HepG2 (cell line): ENCODE measurements at regions not wholly inside any gene's neighbourhood (a gene's known extent, or its start where the extent isn't known, plus 50 kb on each side); places are given as distances from the start of the nearest gene placed in this dataset.

Source experiments
- ADNP ChIP-seq: sonication (generic); formaldehyde crosslinking; IDR thresholded peaks from 2 replicates; pipeline ENCODE4 v1.4.0; 2020; ENCODE audit warnings: missing genetic modification reagents
- HIVEP1 ChIP-seq: sonication (generic); formaldehyde crosslinking; IDR thresholded peaks from 2 replicates; pipeline ENCODE4 v1.4.0; 2020; ENCODE audit warnings: mild to moderate bottlenecking, missing genetic modification reagents
- HNRNPL ChIP-seq: fragments of 200-400 bp; formaldehyde crosslinking; IDR thresholded peaks from 2 replicates; pipeline ENCODE4 v1.6.1; 2017; ENCODE audit warnings: mild to moderate bottlenecking, low read depth, low read length
- KAT7 ChIP-seq: IDR thresholded peaks from 2 replicates; pipeline ENCODE4 v1.6.1; 2018; ENCODE audit warnings: borderline replicate concordance, missing compliant biosample characterization
- KDM6A ChIP-seq: IDR thresholded peaks from 2 replicates; pipeline ENCODE4 v1.6.1; 2016; ENCODE audit warnings: low read depth
- NR2F6 ChIP-seq, 2 experiments: IDR thresholded peaks; 2 replicates each; pipeline ENCODE4 v1.6.1; 2016; ENCODE audit warnings: antibody characterized with exemption in 1 of 2, mild to moderate bottlenecking in 1 of 2
- SALL1 ChIP-seq: sonication (generic); formaldehyde crosslinking; IDR thresholded peaks from 2 replicates; pipeline ENCODE4 v1.8.0; 2022; ENCODE audit warnings: mild to moderate bottlenecking, missing genetic modification reagents
- THAP11 ChIP-seq: IDR thresholded peaks from 2 replicates; pipeline ENCODE4 v1.6.1; 2016; ENCODE audit warnings: missing biosample characterization, missing genetic modification reagents
- ZBTB38 ChIP-seq: sonication (generic); formaldehyde crosslinking; IDR thresholded peaks from 2 replicates; pipeline ENCODE4 v1.5.1; 2020; ENCODE audit warnings: mild to moderate bottlenecking, missing genetic modification reagents
- ZFY ChIP-seq: sonication (generic); formaldehyde crosslinking; IDR thresholded peaks from 2 replicates; pipeline ENCODE4 v1.4.0; 2020; ENCODE audit warnings: missing genetic modification reagents
- ZMAT3 ChIP-seq: sonication (generic); formaldehyde crosslinking; conservative IDR thresholded peaks from 2 replicates; pipeline ENCODE4 v1.7.0; 2021; ENCODE audit warnings: missing genetic modification reagents
- ZNF205 ChIP-seq: IDR thresholded peaks from 2 replicates; pipeline ENCODE4 v1.6.1; 2018; ENCODE audit warnings: missing biosample characterization, missing genetic modification reagents
- ZNF451 ChIP-seq: sonication (generic); formaldehyde crosslinking; IDR thresholded peaks from 2 replicates; pipeline ENCODE4 v1.5.0; 2020; ENCODE audit warnings: mild to moderate bottlenecking, missing genetic modification reagents
- ZNF572 ChIP-seq: sonication (generic); formaldehyde crosslinking; IDR thresholded peaks from 2 replicates; pipeline ENCODE4 v1.5.1; 2020; ENCODE audit warnings: mild to moderate bottlenecking, missing genetic modification reagents
- ZNF816 ChIP-seq: sonication (generic); formaldehyde crosslinking; IDR thresholded peaks from 2 replicates; pipeline ENCODE4 v1.8.0; 2022; ENCODE audit warnings: missing genetic modification reagents, mild to moderate bottlenecking, borderline replicate concordance
- TF ChIP-seq, protein P1 (sequence below): sonication (generic); formaldehyde crosslinking; IDR thresholded peaks from 2 replicates; pipeline ENCODE4 v1.5.1; 2020; ENCODE audit warnings: mild to moderate bottlenecking, missing genetic modification reagents, moderate library complexity
- TF ChIP-seq, protein P2 (sequence below): sonication (generic); formaldehyde crosslinking; IDR thresholded peaks from 2 replicates; pipeline ENCODE4 v1.8.0; 2022; ENCODE audit warnings: mild to moderate bottlenecking, missing genetic modification reagents, moderate library complexity
- TF ChIP-seq, protein P3 (sequence below): sonication (generic); formaldehyde crosslinking; IDR thresholded peaks from 2 replicates; pipeline ENCODE4 v1.5.1; 2020; ENCODE audit warnings: missing genetic modification reagents, mild to moderate bottlenecking, borderline replicate concordance
- TF ChIP-seq, protein P4 (sequence below): sonication (generic); formaldehyde crosslinking; IDR thresholded peaks from 2 replicates; pipeline ENCODE4 v1.4.0; 2020; ENCODE audit warnings: missing genetic modification reagents, borderline replicate concordance

DNA sequence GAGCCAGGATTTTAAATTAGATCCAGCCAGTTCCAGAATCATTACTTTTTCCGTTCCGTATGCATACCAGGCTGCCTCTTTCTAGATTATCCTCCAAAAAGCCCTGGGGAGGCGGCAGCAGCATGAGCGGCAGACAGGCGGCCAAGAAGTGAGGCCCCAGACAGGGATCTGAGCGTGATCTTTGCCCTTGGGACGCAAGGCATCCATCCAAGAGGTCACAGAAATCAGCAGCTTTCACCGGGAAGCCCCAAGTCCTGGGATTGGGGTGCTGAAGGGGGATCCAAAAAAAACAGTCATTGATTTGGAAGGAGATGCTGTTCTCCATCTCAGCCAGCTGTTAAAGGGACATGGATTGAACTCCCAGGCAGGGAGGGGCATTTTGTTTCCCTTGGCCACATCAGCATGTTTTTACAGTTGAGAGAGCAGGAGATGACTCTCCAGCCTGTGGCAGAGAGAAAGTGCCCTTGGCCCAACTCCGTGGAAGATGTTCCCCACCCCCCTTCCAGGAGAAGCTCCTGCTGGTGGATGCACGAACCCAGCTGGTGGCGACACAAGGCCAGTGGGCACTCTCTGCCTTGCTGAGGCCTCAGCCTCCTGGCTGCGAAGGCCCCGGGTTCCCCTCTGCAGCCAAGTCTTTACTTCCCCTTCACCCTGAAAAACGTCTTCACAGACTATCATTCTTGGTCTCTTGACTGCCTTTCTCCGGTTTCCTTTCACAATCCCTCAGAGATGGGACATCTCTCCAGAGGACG, 265.6 kb downstream of the ANAPC1 start (continued):
- TF ChIP-seq, protein P1, sequence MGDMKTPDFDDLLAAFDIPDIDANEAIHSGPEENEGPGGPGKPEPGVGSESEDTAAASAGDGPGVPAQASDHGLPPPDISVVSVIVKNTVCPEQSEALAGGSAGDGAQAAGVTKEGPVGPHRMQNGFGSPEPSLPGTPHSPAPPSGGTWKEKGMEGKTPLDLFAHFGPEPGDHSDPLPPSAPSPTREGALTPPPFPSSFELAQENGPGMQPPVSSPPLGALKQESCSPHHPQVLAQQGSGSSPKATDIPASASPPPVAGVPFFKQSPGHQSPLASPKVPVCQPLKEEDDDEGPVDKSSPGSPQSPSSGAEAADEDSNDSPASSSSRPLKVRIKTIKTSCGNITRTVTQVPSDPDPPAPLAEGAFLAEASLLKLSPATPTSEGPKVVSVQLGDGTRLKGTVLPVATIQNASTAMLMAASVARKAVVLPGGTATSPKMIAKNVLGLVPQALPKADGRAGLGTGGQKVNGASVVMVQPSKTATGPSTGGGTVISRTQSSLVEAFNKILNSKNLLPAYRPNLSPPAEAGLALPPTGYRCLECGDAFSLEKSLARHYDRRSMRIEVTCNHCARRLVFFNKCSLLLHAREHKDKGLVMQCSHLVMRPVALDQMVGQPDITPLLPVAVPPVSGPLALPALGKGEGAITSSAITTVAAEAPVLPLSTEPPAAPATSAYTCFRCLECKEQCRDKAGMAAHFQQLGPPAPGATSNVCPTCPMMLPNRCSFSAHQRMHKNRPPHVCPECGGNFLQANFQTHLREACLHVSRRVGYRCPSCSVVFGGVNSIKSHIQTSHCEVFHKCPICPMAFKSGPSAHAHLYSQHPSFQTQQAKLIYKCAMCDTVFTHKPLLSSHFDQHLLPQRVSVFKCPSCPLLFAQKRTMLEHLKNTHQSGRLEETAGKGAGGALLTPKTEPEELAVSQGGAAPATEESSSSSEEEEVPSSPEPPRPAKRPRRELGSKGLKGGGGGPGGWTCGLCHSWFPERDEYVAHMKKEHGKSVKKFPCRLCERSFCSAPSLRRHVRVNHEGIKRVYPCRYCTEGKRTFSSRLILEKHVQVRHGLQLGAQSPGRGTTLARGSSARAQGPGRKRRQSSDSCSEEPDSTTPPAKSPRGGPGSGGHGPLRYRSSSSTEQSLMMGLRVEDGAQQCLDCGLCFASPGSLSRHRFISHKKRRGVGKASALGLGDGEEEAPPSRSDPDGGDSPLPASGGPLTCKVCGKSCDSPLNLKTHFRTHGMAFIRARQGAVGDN (CRISPR knock-in tag), result peak; percentile 75
- TF ChIP-seq THAP11 (CRISPR knock-in tag) (0 out of 2 replicates have a peak, but pooled peaks have one; percentile 8), ZNF572 (CRISPR knock-in tag) (peak; percentile 76; the same call in 1 of the 2 replicates), ZBTB38 (CRISPR knock-in tag) (0 out of 2 replicates have a peak, but pooled peaks have one; percentile 7), ADNP (CRISPR knock-in tag) (no peak), HIVEP1 (CRISPR knock-in tag) (0 out of 2 replicates have a peak, but pooled peaks have one; percentile 45), SALL1 (CRISPR knock-in tag) (peak; percentile 37; the same call in 1 of the 2 replicates), ZNF816 (CRISPR knock-in tag) (0 out of 2 replicates have a peak, but pooled peaks have one; percentile 1), ZNF205 (CRISPR knock-in tag) (0 out of 2 replicates have a peak, but pooled peaks have one; percentile 30), HNRNPL (0 out of 2 replicates have a peak, but pooled peaks have one; percentile 32), ZNF451 (CRISPR knock-in tag) (peak; percentile 6; the same call in 1 of the 2 replicates), NR2F6 (IDR thresholded peaks at IDR 0.05) (peak; percentile 70), NR2F6 (CRISPR knock-in tag; IDR thresholded peaks at IDR 0.05) (peak; percentile 48), ZMAT3 (0 out of 2 replicates have a peak, but pooled peaks have one; percentile 20), ZFY (0 out of 2 replicates have a peak, but pooled peaks have one; percentile 2), KAT7 (CRISPR knock-in tag) (peak; percentile 34; the same call in 1 of the 2 replicates), KDM6A (CRISPR knock-in tag) (peak; percentile 74)
- TF ChIP-seq, protein P2, sequence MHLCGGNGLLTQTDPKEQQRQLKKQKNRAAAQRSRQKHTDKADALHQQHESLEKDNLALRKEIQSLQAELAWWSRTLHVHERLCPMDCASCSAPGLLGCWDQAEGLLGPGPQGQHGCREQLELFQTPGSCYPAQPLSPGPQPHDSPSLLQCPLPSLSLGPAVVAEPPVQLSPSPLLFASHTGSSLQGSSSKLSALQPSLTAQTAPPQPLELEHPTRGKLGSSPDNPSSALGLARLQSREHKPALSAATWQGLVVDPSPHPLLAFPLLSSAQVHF (CRISPR knock-in tag), result peak; percentile 41; the same call in 1 of the 2 replicates
- TF ChIP-seq, protein P3, sequence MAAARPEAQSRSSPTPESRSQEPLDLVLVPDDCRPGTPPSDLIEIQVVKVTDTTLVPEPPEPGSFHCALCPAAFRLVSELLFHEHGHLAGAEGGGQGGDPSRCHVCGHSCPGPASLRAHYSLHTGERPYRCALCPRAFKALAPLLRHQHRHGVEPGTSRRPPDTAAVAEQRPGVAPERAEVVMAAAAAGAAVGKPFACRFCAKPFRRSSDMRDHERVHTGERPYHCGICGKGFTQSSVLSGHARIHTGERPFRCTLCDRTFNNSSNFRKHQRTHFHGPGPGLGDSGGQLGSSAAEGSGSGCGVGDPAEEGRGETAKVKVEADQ, result no peak
- TF ChIP-seq, protein P4, sequence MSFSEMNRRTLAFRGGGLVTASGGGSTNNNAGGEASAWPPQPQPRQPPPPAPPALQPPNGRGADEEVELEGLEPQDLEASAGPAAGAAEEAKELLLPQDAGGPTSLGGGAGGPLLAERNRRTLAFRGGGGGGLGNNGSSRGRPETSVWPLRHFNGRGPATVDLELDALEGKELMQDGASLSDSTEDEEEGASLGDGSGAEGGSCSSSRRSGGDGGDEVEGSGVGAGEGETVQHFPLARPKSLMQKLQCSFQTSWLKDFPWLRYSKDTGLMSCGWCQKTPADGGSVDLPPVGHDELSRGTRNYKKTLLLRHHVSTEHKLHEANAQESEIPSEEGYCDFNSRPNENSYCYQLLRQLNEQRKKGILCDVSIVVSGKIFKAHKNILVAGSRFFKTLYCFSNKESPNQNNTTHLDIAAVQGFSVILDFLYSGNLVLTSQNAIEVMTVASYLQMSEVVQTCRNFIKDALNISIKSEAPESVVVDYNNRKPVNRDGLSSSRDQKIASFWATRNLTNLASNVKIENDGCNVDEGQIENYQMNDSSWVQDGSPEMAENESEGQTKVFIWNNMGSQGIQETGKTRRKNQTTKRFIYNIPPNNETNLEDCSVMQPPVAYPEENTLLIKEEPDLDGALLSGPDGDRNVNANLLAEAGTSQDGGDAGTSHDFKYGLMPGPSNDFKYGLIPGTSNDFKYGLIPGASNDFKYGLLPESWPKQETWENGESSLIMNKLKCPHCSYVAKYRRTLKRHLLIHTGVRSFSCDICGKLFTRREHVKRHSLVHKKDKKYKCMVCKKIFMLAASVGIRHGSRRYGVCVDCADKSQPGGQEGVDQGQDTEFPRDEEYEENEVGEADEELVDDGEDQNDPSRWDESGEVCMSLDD (CRISPR knock-in tag), result 0 out of 2 replicates have a peak, but pooled peaks have one; percentile 44
